Smooth muscle cell (in vitro differentiated cells): ENCODE measurements at regions not wholly inside any gene's neighbourhood (a gene's known extent, or its start where the extent isn't known, plus 50 kb on each side); places are given as distances from the start of the nearest gene placed in this dataset.

ENCODE experiments used
- DNase-seq: peaks from one replicate; lab custom pipeline; 2025; ENCODE audit not compliant: unreplicated experiment; lab: John Stamatoyannopoulos, UW
- H2AFZ ChIP-seq: fragments of 200-600 bp; sonication (generic); 2 replicates; pipeline ENCODE4 v1.6.0; 2016; ENCODE audit warnings: antibody characterized with exemption, low read depth, mild to moderate bottlenecking
- H3F3A ChIP-seq: fragments of 200-600 bp; sonication (generic); 2 replicates; pipeline ENCODE4 v1.6.0; 2017; ENCODE audit warnings: antibody characterized with exemption, low read depth
- H3K27ac ChIP-seq: fragments of 200-600 bp; sonication (generic); 2 replicates; pipeline ENCODE4 v1.5.1; 2016; ENCODE audit warnings: low read depth, mild to moderate bottlenecking
- H3K27me3 ChIP-seq: fragments of 200-600 bp; sonication (generic); 2 replicates; pipeline ENCODE4 v1.6.1; 2016; ENCODE audit warnings: low read depth, mild to moderate bottlenecking
- H3K36me3 ChIP-seq: fragments of 200-600 bp; sonication (generic); 2 replicates; pipeline ENCODE4 v1.5.1; 2016; ENCODE audit warnings: low read depth
- H3K4me1 ChIP-seq: fragments of 200-600 bp; sonication (generic); 2 replicates; pipeline ENCODE4 v1.5.1; 2016; ENCODE audit warnings: low read depth
- H3K4me2 ChIP-seq: fragments of 200-600 bp; sonication (generic); 2 replicates; pipeline ENCODE4 v1.6.0; 2016; ENCODE audit warnings: mild to moderate bottlenecking
- H3K4me3 ChIP-seq: fragments of 200-600 bp; sonication (generic); 2 replicates; pipeline ENCODE4 v1.5.1; 2016; ENCODE audit warnings: mild to moderate bottlenecking
- H3K79me2 ChIP-seq: fragments of 200-600 bp; sonication (generic); 2 replicates; pipeline ENCODE4 v1.6.0; 2016; ENCODE audit warnings: low read depth, mild to moderate bottlenecking
- H3K9ac ChIP-seq: fragments of 200-600 bp; sonication (generic); 2 replicates; pipeline ENCODE4 v1.6.0; 2016; ENCODE audit warnings: low read depth
- H3K9me3 ChIP-seq: fragments of 200-600 bp; sonication (generic); replicated peaks from 2 replicates; pipeline ENCODE4 v1.5.1; 2016; ENCODE audit warnings: low read depth
- H4K20me1 ChIP-seq: fragments of 200-600 bp; sonication (generic); 2 replicates; pipeline ENCODE4 v1.6.0; 2016; ENCODE audit warnings: low read depth
- CTCF ChIP-seq: fragments of 200-600 bp; sonication (generic); IDR thresholded peaks from 2 replicates; pipeline ENCODE4 v1.5.1; 2017; ENCODE audit warnings: borderline replicate concordance, mild to moderate bottlenecking, antibody characterized with exemption; ENCODE audit not compliant: insufficient read depth, poor library complexity, severe bottlenecking
- WGBS: methylation state at CpG from one replicate; pipeline ENCODE4 v1.1.7; 2016; ENCODE audit warnings: low lambda C conversion rate; 5-methylcytosine and 5-hydroxymethylcytosine counted together

GRCh38 chr3:159609625-159610024 is 379.0 kb upstream of the IL12A start:
- no peak for DNase-seq

GRCh38 chr3:159616234-159616825 is 372.3 kb upstream of the IL12A start:
- no peak overlapping the region for H3K27ac ChIP-seq
- no peaks in the 10 kb centered on the region for H3K36me3 ChIP-seq
- H3K79me2 ChIP-seq = no peaks in the 10 kb centered on the region
- WGBS = 56% methylated on average over 7 of the region's 7 CpGs
- H3K9me3 ChIP-seq = no peaks in the 10 kb centered on the region
- H3K9ac ChIP-seq = no peak overlapping the region
- no peaks in the 10 kb centered on the region for H4K20me1 ChIP-seq
- H3K27me3 ChIP-seq = no peaks in the 10 kb centered on the region
- no peak overlapping the region for H3K4me2 ChIP-seq
- no peak for DNase-seq
- no peak overlapping the region for H2AFZ ChIP-seq
- H3F3A ChIP-seq = peaks cover 4% of the 10 kb centered on the region
- peak; percentile 64 for TF ChIP-seq CTCF
- H3K4me1 ChIP-seq = peaks cover 22% of the 10 kb centered on the region
- no peak overlapping the region for H3K4me3 ChIP-seq

More at GRCh38 chr3:159609625-159610024, 379.0 kb upstream of the IL12A start:
- Histone ChIP-seq H2AFZ (no peak overlapping the region), H3K4me1 (no peaks in the 10 kb centered on the region), H3K27me3 (no peaks in the 10 kb centered on the region), H3F3A (no peaks in the 10 kb centered on the region), H3K9ac (no peak overlapping the region), H3K27ac (no peak overlapping the region), H4K20me1 (no peaks in the 10 kb centered on the region), H3K9me3 (no peaks in the 10 kb centered on the region), H3K79me2 (no peaks in the 10 kb centered on the region), H3K4me2 (no peak overlapping the region), H3K4me3 (no peak overlapping the region), H3K36me3 (no peaks in the 10 kb centered on the region)
- TF ChIP-seq CTCF = no peak
- 65% methylated on average over 7 of the region's 7 CpGs for WGBS

- H3F3A ChIP-seq = peaks cover 4% of the 10 kb centered on the region
- H3K27ac ChIP-seq = peak overlapping the region; percentile 14
- no peak overlapping the region for H3K4me3 ChIP-seq
- DNase-seq = no peak
- no peaks in the 10 kb centered on the region for H3K36me3 ChIP-seq
- no peaks in the 10 kb centered on the region for H3K9me3 ChIP-seq
- H3K9ac ChIP-seq = no peak overlapping the region
- no peaks in the 10 kb centered on the region for H4K20me1 ChIP-seq
- H3K4me2 ChIP-seq = peak overlapping the region; percentile 55
- no peak overlapping the region for H2AFZ ChIP-seq
- 25% methylated on average over 3 of the region's 3 CpGs for WGBS
- H3K27me3 ChIP-seq = no peaks in the 10 kb centered on the region
- H3K4me1 ChIP-seq = peaks cover 22% of the 10 kb centered on the region
- no peak for TF ChIP-seq CTCF
- H3K79me2 ChIP-seq = no peaks in the 10 kb centered on the region
Measured at GRCh38 chr3:159619341-159619885, 369.2 kb upstream of the IL12A start.

GRCh38 chr3:159620281-159620680 is 368.4 kb upstream of the IL12A start:
- Histone ChIP-seq H3K36me3 (no peaks in the 10 kb centered on the region), H3K4me1 (peaks cover 22% of the 10 kb centered on the region), H4K20me1 (no peaks in the 10 kb centered on the region), H3K27ac (no peak overlapping the region), H3K27me3 (no peaks in the 10 kb centered on the region), H3K79me2 (no peaks in the 10 kb centered on the region), H3K9ac (no peak overlapping the region), H2AFZ (no peak overlapping the region), H3K4me3 (no peak overlapping the region), H3F3A (peaks cover 4% of the 10 kb centered on the region), H3K4me2 (peak overlapping the region; percentile 29), H3K9me3 (no peaks in the 10 kb centered on the region)
- 90% methylated on average over 1 of the region's 1 CpG for WGBS
- TF ChIP-seq CTCF = no peak
- no peak for DNase-seq
